Keratinocyte (primary cell): ENCODE measurements at regions not wholly inside any gene's neighbourhood (a gene's known extent, or its start where the extent isn't known, plus 50 kb on each side); places are given as distances from the start of the nearest gene placed in this dataset.
"Not testable (repeated sequence)": the region's sequence is repeated elsewhere in the genome, so short reads cannot be mapped to it uniquely, and the experiment has no call there.

ENCODE experiments used
- DNase-seq: peaks from one replicate; pipeline ENCODE4 v3.0.0-alpha.2; 2011; ENCODE audit warnings: low read depth, missing footprints, low spot score
- FAIRE-seq: peaks from 2 replicates; lab custom pipeline; 2011; peaks lifted over from hg19 to GRCh38; lab: Jason Lieb, UNC
- H2AFZ ChIP-seq: 2 replicates; pipeline ENCODE4 v1.6.0; 2012; ENCODE audit warnings: low read length, control low read depth, inconsistent platforms; ENCODE audit not compliant: control insufficient read depth
- H3K27ac ChIP-seq: 2 replicates; pipeline ENCODE4 v1.5.1; 2011; ENCODE audit warnings: low read length; ENCODE audit not compliant: control insufficient read depth, insufficient read depth
- H3K27me3 ChIP-seq: 3 replicates; pipeline ENCODE4 v1.6.0; 2011; ENCODE audit warnings: low read length; ENCODE audit not compliant: control insufficient read depth, insufficient read depth; ENCODE audit errors: extremely low read depth
- H3K36me3 ChIP-seq, 2 experiments: 2 replicates in 1 of 2; 3 replicates in 1 of 2; pipeline ENCODE4 v1.5.1; 2011; ENCODE audit warnings: low read length in 2 of 2, mild to moderate bottlenecking in 1 of 2; ENCODE audit not compliant: control insufficient read depth in 2 of 2, insufficient read depth in 2 of 2; ENCODE audit errors: extremely low read depth in 1 of 2
- H3K4me1 ChIP-seq: 3 replicates; pipeline ENCODE4 v1.5.1; 2011; ENCODE audit warnings: low read length; ENCODE audit not compliant: control insufficient read depth, insufficient read depth; ENCODE audit errors: extremely low read depth
- H3K4me2 ChIP-seq: 3 replicates; pipeline ENCODE4 v1.6.0; 2011; ENCODE audit warnings: low read depth, low read length; ENCODE audit not compliant: control insufficient read depth, insufficient read depth; ENCODE audit errors: extremely low read depth
- H3K4me3 ChIP-seq, 3 experiments: fragments of 200-600 bp in 1 of 3; sonication (generic) in 1 of 3; 2 replicates in 2 of 3; 3 replicates in 1 of 3; pipeline ENCODE4 v1.5.1; 2011 to 2016; ENCODE audit warnings: low read length in 3 of 3, mild to moderate bottlenecking in 3 of 3, control low read depth in 2 of 3, inconsistent platforms in 1 of 3, low read depth in 1 of 3, mixed read lengths in 1 of 3, mixed run types in 1 of 3, moderate library complexity in 1 of 3; ENCODE audit not compliant: control insufficient read depth in 2 of 3, insufficient read depth in 2 of 3; ENCODE audit errors: extremely low read depth in 1 of 3
- H3K79me2 ChIP-seq: 2 replicates; pipeline ENCODE4 v1.6.0; 2012; ENCODE audit warnings: low read length; ENCODE audit not compliant: control insufficient read depth, insufficient read depth
- H3K9ac ChIP-seq: 3 replicates; pipeline ENCODE4 v1.6.0; 2011; ENCODE audit warnings: low read length; ENCODE audit not compliant: control insufficient read depth, insufficient read depth; ENCODE audit errors: extremely low read depth
- H3K9me1 ChIP-seq: 3 replicates; pipeline ENCODE4 v1.6.0; 2011; ENCODE audit warnings: low read length; ENCODE audit not compliant: control insufficient read depth, insufficient read depth; ENCODE audit errors: extremely low read depth
- H3K9me3 ChIP-seq: 2 replicates; pipeline ENCODE4 v1.5.1; 2012; ENCODE audit warnings: low read depth, low read length; ENCODE audit not compliant: control insufficient read depth
- H4K20me1 ChIP-seq: 3 replicates; pipeline ENCODE4 v1.6.0; 2011; ENCODE audit warnings: low read length; ENCODE audit not compliant: control insufficient read depth, insufficient read depth; ENCODE audit errors: extremely low read depth
- EZH2 ChIP-seq: IDR thresholded peaks from one replicate; pipeline ENCODE4 v1.6.1; 2012; ENCODE audit warnings: inconsistent platforms, mild to moderate bottlenecking, low read length, moderate library complexity
- dilution Hi-C: fragments of 300-500 bp; cut with MboI; formaldehyde crosslinking; loops from one replicate; pipeline ENCODE4 v1.7.0; 2020; ENCODE audit warnings: low sequenced_read_pairs; ENCODE audit not compliant: extremely low pct_ligation_motif_present
- TF ChIP-seq, protein P1 (sequence below), 3 experiments: IDR thresholded peaks in 1 of 3; conservative IDR thresholded peaks in 1 of 3; optimal IDR thresholded peaks in 1 of 3; 2 replicates in 2 of 3; 3 replicates in 1 of 3; pipeline versions ENCODE3 to v1.5.1; 2011; ENCODE audit warnings: low read length in 3 of 3, mild to moderate bottlenecking in 3 of 3, moderate library complexity in 2 of 3, control low read depth in 1 of 3, inconsistent platforms in 1 of 3; ENCODE audit not compliant: insufficient read depth in 2 of 3; ENCODE audit errors: extremely low read depth in 1 of 3

- Histone ChIP-seq H3K9ac (no peak overlapping the region), H3K27me3 (peaks cover 40% of the 10 kb centered on the region), H3K4me3 (no peak overlapping the region), H3K27ac (no peak overlapping the region), H3K79me2 (no peaks in the 10 kb centered on the region), H3K4me1 (peaks cover 2% of the 10 kb centered on the region), H3K36me3 (no peaks in the 10 kb centered on the region), H3K9me1 (no peaks in the 10 kb centered on the region), H2AFZ (no peak overlapping the region), H3K9me3 (no peaks in the 10 kb centered on the region), H4K20me1 (no peaks in the 10 kb centered on the region), H3K4me2 (no peak overlapping the region)
- dilution Hi-C loops, result no loop called here
- FAIRE-seq (no peak), DNase-seq (no peak)
- TF ChIP-seq, protein P1, sequence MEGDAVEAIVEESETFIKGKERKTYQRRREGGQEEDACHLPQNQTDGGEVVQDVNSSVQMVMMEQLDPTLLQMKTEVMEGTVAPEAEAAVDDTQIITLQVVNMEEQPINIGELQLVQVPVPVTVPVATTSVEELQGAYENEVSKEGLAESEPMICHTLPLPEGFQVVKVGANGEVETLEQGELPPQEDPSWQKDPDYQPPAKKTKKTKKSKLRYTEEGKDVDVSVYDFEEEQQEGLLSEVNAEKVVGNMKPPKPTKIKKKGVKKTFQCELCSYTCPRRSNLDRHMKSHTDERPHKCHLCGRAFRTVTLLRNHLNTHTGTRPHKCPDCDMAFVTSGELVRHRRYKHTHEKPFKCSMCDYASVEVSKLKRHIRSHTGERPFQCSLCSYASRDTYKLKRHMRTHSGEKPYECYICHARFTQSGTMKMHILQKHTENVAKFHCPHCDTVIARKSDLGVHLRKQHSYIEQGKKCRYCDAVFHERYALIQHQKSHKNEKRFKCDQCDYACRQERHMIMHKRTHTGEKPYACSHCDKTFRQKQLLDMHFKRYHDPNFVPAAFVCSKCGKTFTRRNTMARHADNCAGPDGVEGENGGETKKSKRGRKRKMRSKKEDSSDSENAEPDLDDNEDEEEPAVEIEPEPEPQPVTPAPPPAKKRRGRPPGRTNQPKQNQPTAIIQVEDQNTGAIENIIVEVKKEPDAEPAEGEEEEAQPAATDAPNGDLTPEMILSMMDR (optimal IDR thresholded peaks at IDR 0.05 in 1 of 3, IDR thresholded peaks at IDR 0.05 in 1 of 3, conservative IDR thresholded peaks at IDR 0.05 in 1 of 3; ENCODE audit: extremely low read depth in 1 of 3, insufficient read depth in 2 of 3, low read length in 3 of 3), result no peak
- peak; percentile 60 for TF ChIP-seq EZH2
Observed at GRCh38 chr22:25420471-25420924, 144.0 kb upstream of the GRK3 start.

DNA sequence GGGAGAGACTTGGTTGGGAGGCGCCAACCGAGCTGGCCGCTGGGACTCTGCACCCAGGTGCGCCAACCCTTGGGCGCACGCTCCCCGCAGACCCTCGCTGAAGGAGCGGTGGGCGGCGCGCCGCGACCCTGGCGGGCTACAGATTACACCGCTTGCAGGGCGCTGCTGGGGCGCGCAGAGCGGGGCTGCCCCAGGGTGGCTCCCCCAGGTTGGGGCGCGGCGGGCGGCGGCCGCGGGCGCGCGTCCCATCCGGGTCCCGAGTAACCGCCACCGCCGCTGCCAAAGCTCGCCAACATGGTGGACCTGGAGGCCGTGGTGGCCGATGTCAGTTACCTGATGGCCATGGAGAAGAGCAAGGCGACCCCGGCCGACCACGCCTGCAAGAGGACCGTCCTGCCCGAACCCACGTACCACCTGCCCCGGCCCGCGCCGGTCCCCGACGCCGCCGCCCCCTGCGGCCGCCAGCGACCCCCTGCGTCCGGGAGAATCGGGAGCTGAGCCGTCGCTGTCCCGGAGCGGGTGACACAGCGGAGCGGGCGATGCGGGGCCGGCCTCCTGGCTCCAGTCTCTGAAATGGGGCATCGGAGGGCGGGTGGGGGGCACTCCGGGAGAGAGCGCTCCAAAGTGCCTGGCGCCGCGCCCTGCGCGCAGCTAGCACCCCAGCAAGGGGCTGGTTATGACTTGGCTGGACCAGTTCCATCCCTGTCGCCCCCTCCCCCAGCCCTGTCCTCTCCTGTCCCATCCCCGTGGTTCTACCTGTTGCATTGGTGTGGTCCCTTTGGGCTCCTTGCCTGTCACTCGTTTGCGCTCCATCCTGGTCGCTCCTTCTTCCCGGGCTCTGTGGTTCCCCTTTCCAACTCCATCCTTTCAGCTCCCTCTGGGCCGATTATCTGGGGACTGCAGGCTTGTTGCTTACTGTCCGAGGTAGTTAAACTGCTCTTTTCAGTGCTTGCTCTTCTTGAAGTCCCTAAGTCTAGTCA lies 143.3 kb upstream of the GRK3 start:
- Histone ChIP-seq H3K4me2 (no peak overlapping the region), H3K9ac (no peak overlapping the region), H3K79me2 (no peaks in the 10 kb centered on the region), H3K27me3 (peaks cover 40% of the 10 kb centered on the region), H4K20me1 (no peaks in the 10 kb centered on the region), H2AFZ (no peak overlapping the region), H3K9me3 (no peaks in the 10 kb centered on the region), H3K4me3 (no peak overlapping the region), H3K4me1 (peaks cover 2% of the 10 kb centered on the region), H3K36me3 (no peaks in the 10 kb centered on the region), H3K9me1 (no peaks in the 10 kb centered on the region), H3K27ac (no peak overlapping the region)
- TF ChIP-seq, protein P1 (optimal IDR thresholded peaks at IDR 0.05 in 1 of 3, IDR thresholded peaks at IDR 0.05 in 1 of 3, conservative IDR thresholded peaks at IDR 0.05 in 1 of 3; ENCODE audit: extremely low read depth in 1 of 3, insufficient read depth in 2 of 3, low read length in 3 of 3), result no peak
- TF ChIP-seq EZH2, result peak; percentile 93
- dilution Hi-C loops, result no loop called here
- FAIRE-seq (no peak), DNase-seq (no peak)

- H3K27me3 ChIP-seq, H3K9me1 ChIP-seq, H3K9ac ChIP-seq, H3K4me2 ChIP-seq, H2AFZ ChIP-seq, H3K79me2 ChIP-seq, dilution Hi-C loops, DNase-seq, H3K4me3 ChIP-seq, H3K27ac ChIP-seq, H3K9me3 ChIP-seq, H4K20me1 ChIP-seq, H3K4me1 ChIP-seq, H3K36me3 ChIP-seq: not testable (repeated sequence)
- FAIRE-seq, result peak; percentile 48
Observed at GRCh38 chr22:25426530-25427308, 137.8 kb upstream of the GRK3 start.
